Endothelial cell of umbilical vein (primary cell): ENCODE measurements at regions not wholly inside any gene's neighbourhood (a gene's known extent, or its start where the extent isn't known, plus 50 kb on each side); places are given as distances from the start of the nearest gene placed in this dataset.

Experiments used
- BruUV-seq: library from RNA; stranded (reverse); fragments of 400-500 nt; replicated peaks from 2 replicates; lab custom pipeline; 2021; lab: Mats Ljungman, UMichigan
- CTCF ChIA-PET: fragments of 300-600, 350-600 bp; sonication (Branson Sonifier 250); formaldehyde crosslinking; loops from one replicate; lab custom pipeline; 2021; ENCODE audit warnings: antibody characterized with exemption, inconsistent platforms; lab: Charles Lee
- POLR2A ChIA-PET: fragments of 300-600, 350-600 bp; sonication (Branson Sonifier 250); formaldehyde crosslinking; loops from one replicate; lab custom pipeline; 2021; ENCODE audit warnings: antibody characterized with exemption, inconsistent platforms; lab: Charles Lee
- DNase-seq: peaks from one replicate; pipeline ENCODE4 v3.0.0-alpha.2; 2011; ENCODE audit warnings: low read depth, low spot score
- FAIRE-seq: peaks from 2 replicates; lab custom pipeline; 2011; peaks lifted over from hg19 to GRCh38; lab: Jason Lieb, UNC
- H2AFZ ChIP-seq: 2 replicates; pipeline ENCODE4 v1.6.0; 2012; ENCODE audit warnings: low read depth, low read length, control low read depth, inconsistent platforms
- H3K27ac ChIP-seq: 2 replicates; pipeline ENCODE4 v1.5.1; 2011; ENCODE audit warnings: low read depth, mild to moderate bottlenecking, control low read depth, low read length, moderate library complexity; ENCODE audit not compliant: insufficient read depth
- H3K27me3 ChIP-seq, 2 experiments: 2 replicates each; pipeline versions ENCODE4 v1.6.0 to v1.6.1; 2011; ENCODE audit warnings: low read length in 2 of 2, mixed read lengths in 1 of 2; ENCODE audit not compliant: control insufficient read depth in 2 of 2, insufficient read depth in 2 of 2
- H3K36me3 ChIP-seq, 2 experiments: 2 replicates in 1 of 2; 3 replicates in 1 of 2; pipeline ENCODE4 v1.5.1; 2011; ENCODE audit warnings: low read length in 2 of 2, mild to moderate bottlenecking in 1 of 2, moderate library complexity in 1 of 2; ENCODE audit not compliant: control insufficient read depth in 2 of 2, insufficient read depth in 2 of 2; ENCODE audit errors: extremely low read depth in 1 of 2
- H3K4me1 ChIP-seq: 3 replicates; pipeline ENCODE4 v1.5.1; 2011; ENCODE audit warnings: mild to moderate bottlenecking, low read length; ENCODE audit not compliant: control insufficient read depth, insufficient read depth; ENCODE audit errors: extremely low read depth
- H3K4me2 ChIP-seq: 2 replicates; pipeline ENCODE4 v1.6.1; 2011; ENCODE audit warnings: low read length, control low read depth, mixed read lengths; ENCODE audit not compliant: insufficient read depth
- H3K4me3 ChIP-seq, 3 experiments: fragments of 200-600 bp in 1 of 3; sonication (generic), shearing (Covaris generic) in 1 of 3; replicated peaks in 1 of 3; 2 replicates each; pipeline ENCODE4 v1.5.1; 2011 to 2016; ENCODE audit warnings: control low read depth in 3 of 3, low read length in 3 of 3, mild to moderate bottlenecking in 2 of 3, inconsistent platforms in 1 of 3, low read depth in 1 of 3, moderate library complexity in 1 of 3; ENCODE audit not compliant: insufficient read depth in 1 of 3
- H3K79me2 ChIP-seq: 2 replicates; pipeline ENCODE4 v1.6.0; 2012; ENCODE audit warnings: low read length, inconsistent platforms; ENCODE audit not compliant: control insufficient read depth, insufficient read depth
- H3K9ac ChIP-seq: replicated peaks from 2 replicates; pipeline ENCODE3; 2011; ENCODE audit warnings: low read length, control low read depth; ENCODE audit not compliant: insufficient read depth; ENCODE audit errors: extremely low read depth
- H3K9me1 ChIP-seq: replicated peaks from 3 replicates; pipeline ENCODE4 v1.6.0; 2011; ENCODE audit warnings: mild to moderate bottlenecking, low read length; ENCODE audit not compliant: control insufficient read depth, insufficient read depth; ENCODE audit errors: extremely low read depth
- H3K9me3 ChIP-seq: replicated peaks from 2 replicates; pipeline ENCODE4 v1.5.1; 2012; ENCODE audit warnings: low read length, inconsistent platforms; ENCODE audit not compliant: control insufficient read depth, insufficient read depth
- H4K20me1 ChIP-seq: replicated peaks from 2 replicates; pipeline ENCODE3; 2011; ENCODE audit warnings: mild to moderate bottlenecking, low read length; ENCODE audit not compliant: control insufficient read depth, insufficient read depth; ENCODE audit errors: extremely low read depth
- EZH2 ChIP-seq: IDR thresholded peaks from 2 replicates; pipeline ENCODE4 v1.6.1; 2012; ENCODE audit warnings: borderline replicate concordance, low read depth, mild to moderate bottlenecking, moderate library complexity, low read length, inconsistent platforms; ENCODE audit not compliant: severe bottlenecking
- FOS ChIP-seq: IDR thresholded peaks from 2 replicates; pipeline ENCODE4 v1.6.1; 2011; ENCODE audit warnings: mild to moderate bottlenecking, low read length, moderate library complexity, borderline replicate concordance; ENCODE audit not compliant: insufficient read depth
- GATA2 ChIP-seq: IDR thresholded peaks from 2 replicates; pipeline ENCODE4 v1.7.0; 2011; ENCODE audit warnings: low read depth, mild to moderate bottlenecking, moderate library complexity, mixed read lengths, low read length; ENCODE audit not compliant: insufficient read length, insufficient read depth
- JUN ChIP-seq: IDR thresholded peaks from 2 replicates; pipeline ENCODE4 v1.6.1; 2011; ENCODE audit warnings: borderline replicate concordance, low read depth; ENCODE audit not compliant: insufficient read length, insufficient read depth
- MYC ChIP-seq: IDR thresholded peaks from one replicate; pipeline ENCODE4 v1.6.1; 2011; ENCODE audit warnings: mild to moderate bottlenecking, low read depth, low read length
- POLR2A ChIP-seq: IDR thresholded peaks from 2 replicates; pipeline ENCODE4 v1.6.1; 2012; ENCODE audit warnings: low read depth, mild to moderate bottlenecking, control low read depth, low read length
- POLR2AphosphoS5 ChIP-seq: IDR thresholded peaks from 2 replicates; pipeline ENCODE4 v1.6.1; 2012; ENCODE audit warnings: low read depth, mild to moderate bottlenecking, control low read depth, low read length, moderate library complexity; ENCODE audit not compliant: insufficient read depth
- dilution Hi-C: fragments of 300-500 bp; cut with MboI; formaldehyde crosslinking; loops from one replicate; pipeline ENCODE4 v1.15.0; 2019; ENCODE audit warnings: low sequenced_read_pairs; ENCODE audit not compliant: extremely low pct_ligation_motif_present
- intact Hi-C: fragments of 100-400 bp; cut with micrococcal nuclease; formaldehyde crosslinking; loops from one replicate; pipeline ENCODE4 v1.10.0; 2022
- TF ChIP-seq, protein P1 (sequence below): IDR thresholded peaks from 2 replicates; pipeline ENCODE4 v1.6.1; 2011; ENCODE audit not compliant: insufficient read depth, insufficient read length
- TF ChIP-seq, protein P2 (sequence below), 2 donors: IDR thresholded peaks; 1 replicate in 1 of 2; 2 replicates in 1 of 2; pipeline ENCODE4 v1.5.1; 2011; ENCODE audit warnings: low read length in 2 of 2, mild to moderate bottlenecking in 2 of 2, moderate library complexity in 2 of 2, control low read depth in 1 of 2, inconsistent platforms in 1 of 2, low read depth in 1 of 2; ENCODE audit not compliant: insufficient read depth in 1 of 2; ENCODE audit errors: extremely low read depth in 1 of 2

DNA sequence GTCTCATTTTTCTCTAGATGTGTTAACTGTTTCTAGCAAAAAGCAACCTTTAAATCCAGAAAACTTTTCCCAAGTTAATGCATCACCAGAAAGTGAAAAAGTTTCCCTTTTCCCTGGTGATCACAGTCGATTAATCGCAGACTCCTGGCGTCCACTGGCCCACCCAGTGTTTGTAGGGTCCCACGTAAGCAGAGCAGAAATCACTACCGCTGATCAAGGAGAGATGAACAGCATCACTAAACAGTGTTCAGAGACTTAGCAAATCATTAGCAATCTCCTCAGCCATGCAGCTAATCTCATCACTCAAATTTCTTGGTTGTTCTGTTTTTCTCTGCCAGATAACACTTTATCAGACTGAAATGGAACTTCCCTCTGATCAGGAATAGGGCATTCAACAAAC lies 184.2 kb downstream of the EFNB2 start:
- Histone ChIP-seq H3K4me3 (no peak overlapping the region), H3K9me1 (no peaks in the 10 kb centered on the region), H4K20me1 (no peaks in the 10 kb centered on the region), H3K27me3 (no peaks in the 10 kb centered on the region), H2AFZ (no peak overlapping the region), H3K36me3 (no peaks in the 10 kb centered on the region), H3K4me2 (no peak overlapping the region), H3K9ac (no peak overlapping the region), H3K9me3 (no peaks in the 10 kb centered on the region), H3K27ac (no peak overlapping the region), H3K4me1 (peaks cover 30% of the 10 kb centered on the region), H3K79me2 (no peaks in the 10 kb centered on the region)
- intact Hi-C loops: no loop called here
- FAIRE-seq (no peak), DNase-seq (no peak)
- dilution Hi-C loops: no loop called here
- BruUV-seq: no TSS peak
- ChIA-PET CTCF (no interaction called here), POLR2A (no interaction called here)
- TF ChIP-seq POLR2AphosphoS5 (no peak), FOS (no peak), GATA2 (no peak), POLR2A (no peak), JUN (no peak), EZH2 (no peak), MYC (no peak)
- TF ChIP-seq, protein P1, sequence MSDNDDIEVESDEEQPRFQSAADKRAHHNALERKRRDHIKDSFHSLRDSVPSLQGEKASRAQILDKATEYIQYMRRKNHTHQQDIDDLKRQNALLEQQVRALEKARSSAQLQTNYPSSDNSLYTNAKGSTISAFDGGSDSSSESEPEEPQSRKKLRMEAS: no peak
- TF ChIP-seq, protein P2, sequence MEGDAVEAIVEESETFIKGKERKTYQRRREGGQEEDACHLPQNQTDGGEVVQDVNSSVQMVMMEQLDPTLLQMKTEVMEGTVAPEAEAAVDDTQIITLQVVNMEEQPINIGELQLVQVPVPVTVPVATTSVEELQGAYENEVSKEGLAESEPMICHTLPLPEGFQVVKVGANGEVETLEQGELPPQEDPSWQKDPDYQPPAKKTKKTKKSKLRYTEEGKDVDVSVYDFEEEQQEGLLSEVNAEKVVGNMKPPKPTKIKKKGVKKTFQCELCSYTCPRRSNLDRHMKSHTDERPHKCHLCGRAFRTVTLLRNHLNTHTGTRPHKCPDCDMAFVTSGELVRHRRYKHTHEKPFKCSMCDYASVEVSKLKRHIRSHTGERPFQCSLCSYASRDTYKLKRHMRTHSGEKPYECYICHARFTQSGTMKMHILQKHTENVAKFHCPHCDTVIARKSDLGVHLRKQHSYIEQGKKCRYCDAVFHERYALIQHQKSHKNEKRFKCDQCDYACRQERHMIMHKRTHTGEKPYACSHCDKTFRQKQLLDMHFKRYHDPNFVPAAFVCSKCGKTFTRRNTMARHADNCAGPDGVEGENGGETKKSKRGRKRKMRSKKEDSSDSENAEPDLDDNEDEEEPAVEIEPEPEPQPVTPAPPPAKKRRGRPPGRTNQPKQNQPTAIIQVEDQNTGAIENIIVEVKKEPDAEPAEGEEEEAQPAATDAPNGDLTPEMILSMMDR (IDR thresholded peaks at IDR 0.05; ENCODE audit: extremely low read depth in 1 of 2, insufficient read depth in 1 of 2, low read depth in 1 of 2, low read length in 2 of 2): no peak
